ENCODE measurements at regions not wholly inside any gene's neighbourhood (a gene's known extent, or its start where the extent isn't known, plus 50 kb on each side); places are given as distances from the start of the nearest gene placed in this dataset.

GRCh38 chr14:42047421-42048055 is 440.9 kb downstream of the LRFN5 start:
- H3K9me3 ChIP-seq (ENCODE audit: low read depth, low read length, poor library complexity, severe bottlenecking) = no peaks in the 10 kb centered on the region
- no peak for TF ChIP-seq EZH2 (IDR thresholded peaks at IDR 0.05; ENCODE audit: borderline replicate concordance, low read depth, low read length, poor library complexity, severe bottlenecking)
- TF ChIP-seq CTCF (conservative IDR thresholded peaks at IDR 0.05; ENCODE audit: low read depth, low read length) = no peak
- ChIA-PET CTCF (no interaction called here), POLR2A (ENCODE audit: low non-redundant PET) (no interaction called here)
- H3K27ac ChIP-seq (ENCODE audit: low read depth, low read length, poor library complexity, severe bottlenecking) = no peak overlapping the region
- no peaks in the 10 kb centered on the region for H3K27me3 ChIP-seq (replicated peaks; ENCODE audit: insufficient read depth, low read depth, low read length, poor library complexity)
- intact Hi-C loops (cut with micrococcal nuclease; ENCODE audit: unreplicated experiment) = no loop called here
- no TSS peak for BruUV-seq (replicated peaks)
- no peak overlapping the region for H3K4me3 ChIP-seq (ENCODE audit: low read depth, low read length, poor library complexity, severe bottlenecking)
- DNase-seq (ENCODE audit: low spot score) = peak; percentile 24
- H3K4me1 ChIP-seq (ENCODE audit: insufficient read depth, low read length, poor library complexity, severe bottlenecking) = no peaks in the 10 kb centered on the region
- H3K36me3 ChIP-seq (ENCODE audit: insufficient read depth, low read length, poor library complexity, severe bottlenecking) = no peaks in the 10 kb centered on the region

- no peaks in the 10 kb centered on the region for H3K36me3 ChIP-seq (ENCODE audit: insufficient read depth, low read length, poor library complexity, severe bottlenecking)
- intact Hi-C loops (cut with micrococcal nuclease; ENCODE audit: unreplicated experiment) = no loop called here
- H3K4me3 ChIP-seq (ENCODE audit: low read depth, low read length, poor library complexity, severe bottlenecking) = no peak overlapping the region
- no peak overlapping the region for H3K27ac ChIP-seq (ENCODE audit: low read depth, low read length, poor library complexity, severe bottlenecking)
- CTCF ChIA-PET = no interaction called here
- no peak for DNase-seq (ENCODE audit: low spot score)
- no peaks in the 10 kb centered on the region for H3K27me3 ChIP-seq (replicated peaks; ENCODE audit: insufficient read depth, low read depth, low read length, poor library complexity)
- H3K9me3 ChIP-seq (ENCODE audit: low read depth, low read length, poor library complexity, severe bottlenecking) = no peaks in the 10 kb centered on the region
- no peaks in the 10 kb centered on the region for H3K4me1 ChIP-seq (ENCODE audit: insufficient read depth, low read length, poor library complexity, severe bottlenecking)
- POLR2A ChIA-PET (ENCODE audit: low non-redundant PET) = no interaction called here
- TF ChIP-seq CTCF (conservative IDR thresholded peaks at IDR 0.05; ENCODE audit: low read depth, low read length) = no peak
- TF ChIP-seq EZH2 (IDR thresholded peaks at IDR 0.05; ENCODE audit: borderline replicate concordance, low read depth, low read length, poor library complexity, severe bottlenecking) = no peak
- no TSS peak for BruUV-seq (replicated peaks)
These were observed 438.7 kb downstream of the LRFN5 start for GRCh38 chr14:42045383-42045782.

GRCh38 chr14:42028607-42029006 is 421.9 kb downstream of the LRFN5 start:
- no peak for TF ChIP-seq EZH2 (IDR thresholded peaks at IDR 0.05; ENCODE audit: borderline replicate concordance, low read depth, low read length, poor library complexity, severe bottlenecking)
- TF ChIP-seq CTCF (conservative IDR thresholded peaks at IDR 0.05; ENCODE audit: low read depth, low read length) = no peak
- H3K4me1 ChIP-seq (ENCODE audit: insufficient read depth, low read length, poor library complexity, severe bottlenecking) = no peaks in the 10 kb centered on the region
- ChIA-PET POLR2A (ENCODE audit: low non-redundant PET) (no interaction called here), CTCF (no interaction called here)
- no peak overlapping the region for H3K4me3 ChIP-seq (ENCODE audit: low read depth, low read length, poor library complexity, severe bottlenecking)
- DNase-seq (ENCODE audit: low spot score) = no peak
- no peaks in the 10 kb centered on the region for H3K9me3 ChIP-seq (ENCODE audit: low read depth, low read length, poor library complexity, severe bottlenecking)
- no TSS peak for BruUV-seq (replicated peaks)
- H3K27ac ChIP-seq (ENCODE audit: low read depth, low read length, poor library complexity, severe bottlenecking) = no peak overlapping the region
- H3K36me3 ChIP-seq (ENCODE audit: insufficient read depth, low read length, poor library complexity, severe bottlenecking) = no peaks in the 10 kb centered on the region
- H3K27me3 ChIP-seq (replicated peaks; ENCODE audit: insufficient read depth, low read depth, low read length, poor library complexity) = no peaks in the 10 kb centered on the region
- intact Hi-C loops (cut with micrococcal nuclease; ENCODE audit: unreplicated experiment) = no loop called here
